Ecto neural progenitor cell (in vitro differentiated cells): ENCODE measurements at regions not wholly inside any gene's neighbourhood (a gene's known extent, or its start where the extent isn't known, plus 50 kb on each side); places are given as distances from the start of the nearest gene placed in this dataset.

Source experiments
- DNase-seq: peaks from one replicate; pipeline ENCODE4 v3.0.0-alpha.2; 2018; ENCODE audit warnings: low spot score

DNA sequence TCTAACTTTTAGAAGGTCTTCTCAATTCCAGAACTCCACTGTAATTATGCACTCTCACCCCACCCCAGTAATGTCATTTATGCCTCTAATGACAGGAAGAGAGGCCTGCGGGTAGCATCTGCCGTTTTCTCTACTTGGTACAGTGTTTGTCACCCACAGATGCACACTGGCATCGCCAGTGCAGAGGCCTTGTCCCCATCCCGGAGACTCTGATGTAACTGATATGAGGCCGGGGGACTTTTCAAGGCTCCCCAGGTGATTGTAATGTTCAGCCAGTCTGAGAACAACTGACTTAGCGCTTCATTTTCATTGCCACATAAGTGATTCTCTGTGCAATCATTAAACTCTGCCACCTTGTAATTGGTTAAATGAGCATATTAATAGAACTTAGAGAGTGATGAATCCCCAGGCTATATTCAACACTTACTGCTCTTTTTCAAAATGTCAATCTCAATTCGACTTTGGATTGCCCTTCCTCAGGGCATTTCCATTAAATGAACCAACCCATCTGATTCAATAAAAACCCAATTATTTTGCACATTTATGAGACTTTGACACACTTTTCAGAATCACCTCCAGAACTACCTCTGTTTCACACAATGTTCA is 113.2 kb downstream of the HERPUD2 start:
- DNase-seq: no peak

DNA sequence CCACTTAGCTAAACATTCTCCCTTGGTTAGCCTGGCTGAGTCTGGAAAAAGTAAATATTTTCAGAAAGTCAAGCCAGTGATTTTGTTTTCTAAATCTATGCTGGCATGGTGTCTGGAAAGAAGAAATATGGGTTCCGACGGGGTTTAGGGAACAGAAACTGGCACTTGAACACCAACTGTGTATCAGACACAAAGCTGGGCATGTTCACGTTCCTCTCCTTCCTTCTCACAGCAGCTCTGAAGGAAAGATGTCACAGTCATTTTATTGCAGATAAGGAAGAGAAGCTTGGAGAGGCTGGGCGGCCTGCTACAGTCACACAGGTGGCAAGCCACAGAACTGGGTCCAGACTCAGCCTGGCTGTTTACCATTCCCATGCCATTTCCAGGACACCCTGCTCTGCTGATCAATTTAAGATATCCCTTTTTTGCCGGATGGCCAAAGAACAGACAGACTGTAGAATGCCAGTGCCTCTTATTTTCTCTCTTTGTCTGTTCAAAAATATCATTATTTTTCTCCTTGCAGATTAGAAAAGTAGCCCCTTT is 118.8 kb downstream of the HERPUD2 start:
- DNase-seq: no peak

DNA sequence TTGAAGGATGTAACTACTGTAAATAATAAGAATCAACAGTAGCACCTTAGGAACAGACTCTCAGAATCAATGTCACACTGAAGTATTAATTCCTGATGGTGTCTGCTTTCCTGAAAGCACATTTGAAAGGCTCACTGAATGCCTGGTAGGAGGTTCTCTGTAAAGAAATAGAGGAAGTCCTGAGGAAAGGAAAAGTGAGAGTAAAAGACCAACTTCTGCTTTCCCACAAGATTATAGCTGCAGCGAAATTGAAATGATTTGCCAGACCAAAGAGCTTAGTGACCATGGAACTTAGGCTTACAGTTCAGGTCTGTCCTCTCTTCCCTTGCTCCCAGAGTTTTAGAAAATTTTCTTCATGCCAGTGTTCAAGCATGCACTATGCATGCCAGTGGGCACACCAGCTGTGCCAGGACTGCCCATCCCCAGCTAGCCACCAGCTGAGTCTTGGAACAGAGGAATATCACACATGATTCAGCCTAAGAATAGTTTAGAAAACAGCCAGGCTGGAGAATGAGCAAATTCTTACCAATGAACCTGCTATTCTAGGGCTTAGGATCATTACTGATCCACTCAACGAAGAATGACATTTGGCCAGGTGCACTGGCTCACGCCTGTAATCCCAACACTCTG is 123.2 kb downstream of the HERPUD2 start:
- DNase-seq: no peak

DNA sequence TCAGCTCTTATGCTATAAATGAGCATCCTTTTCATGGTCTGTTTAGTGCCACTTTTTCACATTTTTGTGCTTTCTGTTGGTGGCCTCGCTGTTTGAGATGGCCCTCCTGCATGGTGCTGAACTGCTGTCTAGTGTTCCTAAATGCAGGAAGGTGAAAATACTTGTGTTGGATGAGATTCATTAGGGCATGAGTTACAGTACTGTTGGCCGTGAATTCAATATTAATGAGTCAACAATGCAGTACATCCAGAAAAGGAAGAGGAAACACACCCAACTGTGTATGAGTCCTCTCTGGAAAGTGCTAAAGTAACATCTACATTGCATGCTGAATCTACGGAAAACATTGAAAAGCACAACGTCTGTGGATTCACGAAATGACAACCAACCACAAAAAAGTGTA is 124.0 kb downstream of the HERPUD2 start:
- DNase-seq: no peak

DNA sequence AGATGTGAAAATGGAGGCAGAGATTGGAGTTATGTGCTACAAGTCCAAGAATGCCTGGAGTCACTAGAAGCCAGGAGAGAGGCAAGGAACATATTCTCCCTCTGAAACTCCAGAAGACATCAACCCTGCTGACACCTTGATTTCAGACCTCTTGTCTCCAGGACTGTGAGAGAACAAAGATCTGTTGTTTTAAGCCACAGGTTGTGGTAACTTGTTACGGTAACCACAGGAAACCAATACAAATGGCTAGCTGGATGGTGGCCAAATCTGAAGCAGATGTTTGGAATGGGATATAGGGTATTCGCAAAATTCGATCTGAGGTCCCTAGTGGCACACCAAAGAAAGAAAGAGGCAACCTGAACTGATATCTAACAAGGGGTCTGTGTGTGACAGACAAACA is 129.0 kb downstream of the HERPUD2 start:
- no peak for DNase-seq

DNA sequence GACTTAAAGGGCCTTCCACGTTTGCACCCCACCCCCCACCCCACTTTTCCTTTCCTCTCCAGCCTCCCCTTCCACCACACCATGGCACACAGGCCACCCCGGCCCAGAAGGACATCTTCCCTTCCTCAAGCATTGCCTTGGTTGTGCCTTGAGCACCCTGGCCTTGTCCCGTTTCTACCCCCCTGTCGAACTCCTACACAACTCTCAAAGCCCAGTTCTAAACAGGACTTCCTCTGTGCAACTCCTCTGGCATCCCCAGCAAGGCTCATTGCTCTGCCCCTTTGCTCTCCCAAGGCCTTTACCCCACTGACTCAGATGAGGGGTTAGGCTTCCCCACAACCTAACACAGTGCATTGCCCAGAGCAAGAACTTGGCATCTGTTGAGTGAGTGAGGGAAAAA is 136.1 kb downstream of the HERPUD2 start:
- no peak for DNase-seq

DNA sequence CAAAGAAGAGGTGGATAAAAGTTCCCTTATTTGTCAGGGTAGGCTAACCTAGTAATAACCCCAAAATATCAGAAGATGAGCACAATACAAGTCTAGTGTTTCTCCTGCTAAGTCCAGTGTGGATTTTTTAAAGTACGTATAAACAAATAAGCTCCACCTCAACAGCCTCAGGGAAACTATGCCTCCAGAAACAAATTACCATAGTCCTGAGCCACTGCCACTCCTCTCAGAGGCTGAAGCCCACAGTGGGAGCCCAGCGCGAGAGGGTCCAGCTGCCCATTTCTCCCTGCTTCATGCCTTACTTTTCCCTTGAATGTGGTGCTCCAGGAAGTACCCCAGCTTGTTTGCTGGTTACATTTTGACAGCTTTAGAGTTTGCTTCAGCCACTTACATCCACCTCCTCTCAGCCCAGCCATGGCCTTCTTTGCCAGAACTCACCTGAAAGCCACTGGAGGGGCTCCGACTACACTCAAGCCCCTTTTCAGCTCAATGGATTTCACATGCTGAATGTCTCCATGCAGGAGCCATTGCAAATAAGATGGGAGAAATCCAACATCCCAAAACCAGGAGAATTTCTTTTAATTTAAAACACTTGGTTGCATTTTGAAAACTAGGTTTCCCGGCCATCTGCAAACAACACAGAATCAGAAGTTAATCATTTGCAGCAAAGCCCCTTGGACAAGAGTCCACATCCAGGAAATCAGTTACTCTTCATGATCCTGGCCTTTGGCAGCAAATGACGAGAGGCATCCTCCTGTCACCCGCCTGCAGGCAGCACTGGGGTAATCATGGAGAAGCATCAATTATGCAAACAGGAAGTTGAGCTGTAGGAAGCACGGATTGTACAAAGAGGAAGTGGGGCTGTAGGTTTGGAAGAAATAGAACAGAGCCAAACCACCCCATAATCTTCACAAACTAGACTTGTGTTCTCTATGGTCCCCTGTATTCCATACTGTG is 138.1 kb downstream of the HERPUD2 start:
- no peak for DNase-seq

DNA sequence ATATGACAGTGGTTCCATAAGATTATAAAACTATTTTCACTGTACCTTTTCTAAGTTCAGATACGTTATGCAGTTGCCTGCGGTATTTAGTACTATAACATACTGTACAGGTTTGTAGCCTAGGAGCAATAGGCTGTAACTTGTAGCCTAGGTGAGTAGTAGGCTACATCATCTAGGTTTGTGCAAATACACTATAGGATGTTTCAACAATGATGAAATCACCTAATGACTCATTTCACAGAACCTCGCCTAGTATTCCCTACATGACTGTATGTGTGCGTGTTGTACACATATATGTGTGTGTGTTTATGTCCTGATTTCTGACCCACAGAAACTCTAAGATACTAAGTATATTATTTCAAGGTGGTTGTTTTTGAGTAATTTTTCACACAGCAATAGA is 139.0 kb downstream of the HERPUD2 start:
- no peak for DNase-seq

DNA sequence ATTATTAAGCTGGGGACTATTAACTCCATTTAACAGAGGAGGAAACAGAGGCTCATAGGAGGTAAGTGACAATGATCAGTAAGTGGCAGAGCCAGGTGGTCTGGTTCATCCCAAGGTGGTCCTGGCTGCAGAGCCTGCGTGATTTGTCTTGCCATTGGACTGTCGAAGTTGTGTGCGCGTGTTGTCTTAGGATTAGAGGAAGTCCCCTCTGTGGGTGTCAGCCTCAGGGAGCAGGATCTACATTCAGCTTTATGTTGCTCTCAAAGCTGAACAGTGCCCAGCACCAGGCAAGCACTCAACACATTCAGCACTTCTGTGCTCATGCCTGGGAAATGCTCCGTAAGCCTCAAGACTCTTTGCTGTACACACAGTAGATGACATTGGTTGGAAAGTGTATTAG is 139.5 kb downstream of the HERPUD2 start:
- DNase-seq: peak; percentile 23

DNA sequence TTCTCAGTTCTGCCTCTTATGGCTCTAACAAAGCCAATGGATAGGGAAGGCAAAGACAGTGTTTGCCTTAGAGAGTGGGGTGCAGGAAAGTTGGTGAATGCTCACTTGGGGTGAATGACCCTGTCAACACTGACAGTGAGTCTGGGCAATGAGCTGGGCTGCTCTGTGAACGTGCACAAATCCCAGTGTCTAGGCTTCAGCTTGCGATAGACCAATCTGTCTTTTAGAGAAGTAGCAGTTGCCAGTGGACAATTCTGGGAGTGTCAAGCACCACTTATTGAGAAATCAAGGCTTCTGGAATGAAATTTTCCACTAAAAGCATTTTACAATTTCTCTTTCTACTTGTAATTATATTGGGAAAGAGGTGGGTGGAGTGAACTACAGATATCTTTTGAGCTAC is 141.4 kb downstream of the HERPUD2 start:
- DNase-seq: peak; percentile 23

DNA sequence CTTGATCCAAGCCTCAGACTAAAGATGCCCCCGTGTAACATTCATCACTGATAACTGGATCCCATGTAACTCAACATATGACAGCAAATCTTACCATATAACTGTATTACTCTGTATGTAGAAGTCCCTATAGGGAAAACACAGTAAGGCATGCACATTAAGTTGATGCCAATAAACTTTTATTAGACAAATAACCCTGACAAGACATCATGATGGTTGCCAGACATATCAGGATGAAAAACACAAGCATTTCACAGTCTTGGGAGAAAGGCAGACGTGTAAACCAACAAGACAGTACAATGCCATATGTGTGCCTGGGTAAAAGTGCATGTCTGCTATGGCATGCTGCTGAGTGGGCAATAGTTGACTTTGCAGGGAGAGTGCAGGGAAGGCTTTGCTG is 142.2 kb downstream of the HERPUD2 start:
- DNase-seq: no peak

DNA sequence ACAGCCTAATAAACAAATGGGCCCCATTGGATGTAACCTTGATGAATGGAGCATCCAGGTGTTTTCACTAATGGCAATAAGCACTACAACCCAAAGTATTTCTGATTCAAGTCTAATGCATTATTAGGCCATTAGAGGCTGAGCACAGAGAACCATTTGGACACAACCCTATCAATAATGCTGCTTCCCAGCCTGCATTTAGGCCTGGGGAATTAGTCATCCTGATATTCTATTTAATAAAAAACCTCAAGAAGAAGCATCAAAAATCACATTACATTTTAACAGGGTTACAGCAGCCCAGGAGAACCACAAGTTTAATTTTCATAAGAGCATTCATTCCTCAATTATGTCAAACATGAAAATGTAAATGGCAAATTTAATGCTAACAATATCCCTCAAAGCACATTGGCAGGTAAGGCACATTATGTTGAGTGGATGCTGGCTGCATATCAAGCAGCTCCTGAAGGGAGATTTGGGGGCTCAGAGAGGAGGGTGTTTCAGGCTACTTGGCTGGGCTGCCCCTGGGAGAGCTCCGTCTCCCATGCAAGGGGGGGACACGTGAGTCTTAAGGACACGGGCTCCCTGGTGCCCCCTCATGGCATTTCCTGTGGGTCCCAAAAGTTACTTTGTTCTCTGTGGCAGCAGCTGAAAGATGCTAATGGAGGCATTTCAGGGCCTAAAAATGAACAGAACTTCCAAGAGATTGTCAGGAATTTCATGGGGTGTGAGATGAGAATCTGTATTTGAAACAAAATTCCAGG is 143.4 kb downstream of the HERPUD2 start:
- DNase-seq: peak; percentile 36

DNA sequence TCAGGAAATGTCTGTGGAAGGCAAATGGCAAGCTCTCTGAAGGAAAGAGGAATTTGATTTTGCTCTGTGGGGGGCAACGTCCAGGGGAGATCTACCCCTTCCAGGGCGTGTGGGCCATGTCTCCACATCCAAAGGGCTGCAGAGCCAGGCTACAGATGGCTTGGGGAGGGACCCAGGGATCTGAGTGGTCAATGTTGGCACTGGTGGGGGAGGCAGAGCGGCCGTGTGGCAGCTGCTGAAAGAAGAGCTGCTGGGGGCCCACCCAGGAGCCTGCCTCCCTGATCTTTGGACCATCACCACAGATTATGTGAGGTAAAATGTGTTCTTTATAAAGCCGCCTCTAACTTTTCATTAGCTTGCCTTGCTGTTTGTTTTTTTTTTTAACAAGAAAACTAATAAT is 144.1 kb downstream of the HERPUD2 start:
- peak; percentile 29 for DNase-seq

DNA sequence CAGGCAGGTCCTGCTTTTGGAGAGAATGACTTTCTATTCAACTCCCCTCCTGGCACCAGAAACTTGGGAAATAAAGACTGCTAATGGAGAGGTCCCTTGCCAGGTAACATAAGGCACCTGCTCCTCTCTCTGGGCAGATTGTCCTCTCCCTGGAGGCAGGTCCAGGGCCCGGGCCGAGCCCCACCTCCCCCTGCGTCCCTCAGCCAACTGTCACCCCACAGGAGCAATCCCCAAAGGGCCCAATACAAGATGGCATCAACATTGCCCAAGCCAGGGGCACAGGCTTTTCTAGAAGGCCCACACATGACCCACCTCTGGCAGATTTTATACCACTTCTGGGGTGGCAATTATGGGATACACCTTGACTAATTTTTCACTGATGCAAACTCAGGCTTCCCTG is 145.2 kb downstream of the HERPUD2 start:
- no peak for DNase-seq

DNA sequence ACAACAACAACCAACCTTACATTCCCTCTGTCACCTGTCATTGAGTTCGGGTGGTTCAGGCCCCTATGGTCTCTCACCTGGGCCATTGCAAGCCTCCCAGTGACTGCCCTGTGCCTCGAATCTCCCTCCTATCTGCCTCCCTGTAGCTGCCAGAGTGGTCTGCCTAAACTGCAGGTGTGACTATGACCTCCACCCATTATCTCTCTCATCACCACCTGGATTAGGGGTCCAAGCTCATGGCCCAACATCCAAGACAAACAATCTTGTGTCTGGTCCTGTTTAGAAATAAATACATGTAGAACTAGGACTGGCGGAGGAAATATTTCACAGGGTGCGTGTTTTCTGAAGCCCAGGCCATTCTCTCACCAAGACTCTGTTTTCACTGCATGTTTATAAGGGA is 146.6 kb downstream of the HERPUD2 start:
- DNase-seq: peak; percentile 28

DNA sequence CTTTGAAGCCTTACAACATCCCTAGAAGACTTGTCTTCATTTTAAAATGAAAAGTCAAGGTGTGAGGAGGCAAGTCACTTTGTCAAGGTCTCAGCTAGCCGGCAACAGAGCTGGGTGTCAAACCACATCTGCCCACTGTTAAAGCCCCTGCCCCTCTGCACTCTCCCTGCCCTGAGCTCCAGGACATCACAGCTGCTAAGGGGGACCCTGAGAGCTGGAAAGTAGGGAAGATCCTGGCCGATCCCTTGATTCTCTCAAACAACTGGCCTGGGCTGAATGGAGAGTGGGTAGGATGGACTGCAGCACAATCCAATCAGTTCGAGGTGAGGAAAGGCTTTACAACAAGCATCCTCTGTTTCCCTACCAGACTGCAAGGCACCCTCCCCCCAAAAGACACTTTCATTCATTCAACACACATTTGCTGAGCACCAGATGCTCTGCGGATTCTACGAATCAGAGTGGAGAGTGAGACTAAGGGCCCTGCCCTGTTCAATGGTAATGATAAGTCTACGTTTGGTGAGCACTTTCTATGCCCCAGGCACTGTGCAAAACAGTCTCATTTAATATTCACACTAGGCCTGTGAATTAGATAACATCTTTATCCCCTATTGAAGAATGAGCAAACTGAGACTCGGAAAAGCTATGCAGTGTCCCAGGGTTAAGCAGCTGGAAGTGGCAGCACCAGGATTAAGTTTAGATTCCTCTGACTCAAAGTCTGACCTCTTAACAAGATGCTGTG is 148.1 kb downstream of the HERPUD2 start:
- peak; percentile 15 for DNase-seq

DNA sequence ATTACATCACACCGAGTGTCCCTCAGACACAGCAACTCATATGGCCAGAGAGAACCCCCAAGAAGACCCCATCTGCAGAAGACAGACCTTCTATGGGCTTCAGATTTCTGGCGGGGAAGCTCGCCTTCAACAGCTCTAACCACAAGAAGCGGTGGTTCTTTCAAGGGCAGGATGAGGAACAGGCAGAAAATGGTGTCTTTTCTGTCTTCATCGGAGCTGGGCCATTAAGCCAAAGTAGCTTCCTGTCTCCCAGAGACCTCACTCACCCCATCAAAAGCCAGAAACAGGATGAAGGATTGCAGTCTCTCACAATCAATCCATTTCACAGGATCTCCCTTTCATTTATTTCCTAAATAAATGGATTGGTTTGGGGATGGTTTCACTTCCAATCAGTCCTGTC is 149.1 kb downstream of the HERPUD2 start:
- peak; percentile 18 for DNase-seq

DNA sequence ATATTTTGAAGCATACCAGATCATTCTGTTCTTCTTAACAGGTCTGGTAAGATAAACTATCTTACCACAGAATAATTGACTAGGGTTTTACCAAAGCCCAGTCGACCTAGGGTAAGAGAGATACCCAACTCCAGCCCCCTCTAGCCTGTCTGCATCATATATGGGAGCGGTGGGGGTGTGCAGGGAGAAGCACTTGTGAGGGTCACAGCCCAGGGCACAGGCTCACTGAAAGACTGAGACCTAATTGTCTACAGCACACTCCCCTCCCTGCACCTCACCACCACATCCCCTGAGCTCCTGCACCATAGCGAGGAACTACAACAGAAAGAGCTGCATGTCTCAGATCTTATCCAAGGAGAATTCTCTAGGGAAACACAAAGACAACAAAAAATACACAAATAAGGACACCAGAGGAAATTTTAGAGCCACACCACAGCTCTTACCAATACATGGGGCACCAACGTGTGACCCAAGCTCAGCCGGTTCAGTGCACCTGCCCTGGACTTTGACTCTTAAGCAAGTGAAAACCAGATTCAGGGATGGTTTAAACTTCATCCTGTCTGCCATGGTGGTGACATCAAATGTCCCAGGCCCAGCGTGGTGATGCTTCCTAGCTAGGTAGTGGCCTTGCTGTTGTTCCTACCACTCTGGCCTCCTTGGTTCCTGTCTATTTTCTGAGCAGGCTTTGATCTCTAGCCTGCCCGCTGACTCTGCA is 150.8 kb downstream of the HERPUD2 start:
- DNase-seq: peak; percentile 22

DNA sequence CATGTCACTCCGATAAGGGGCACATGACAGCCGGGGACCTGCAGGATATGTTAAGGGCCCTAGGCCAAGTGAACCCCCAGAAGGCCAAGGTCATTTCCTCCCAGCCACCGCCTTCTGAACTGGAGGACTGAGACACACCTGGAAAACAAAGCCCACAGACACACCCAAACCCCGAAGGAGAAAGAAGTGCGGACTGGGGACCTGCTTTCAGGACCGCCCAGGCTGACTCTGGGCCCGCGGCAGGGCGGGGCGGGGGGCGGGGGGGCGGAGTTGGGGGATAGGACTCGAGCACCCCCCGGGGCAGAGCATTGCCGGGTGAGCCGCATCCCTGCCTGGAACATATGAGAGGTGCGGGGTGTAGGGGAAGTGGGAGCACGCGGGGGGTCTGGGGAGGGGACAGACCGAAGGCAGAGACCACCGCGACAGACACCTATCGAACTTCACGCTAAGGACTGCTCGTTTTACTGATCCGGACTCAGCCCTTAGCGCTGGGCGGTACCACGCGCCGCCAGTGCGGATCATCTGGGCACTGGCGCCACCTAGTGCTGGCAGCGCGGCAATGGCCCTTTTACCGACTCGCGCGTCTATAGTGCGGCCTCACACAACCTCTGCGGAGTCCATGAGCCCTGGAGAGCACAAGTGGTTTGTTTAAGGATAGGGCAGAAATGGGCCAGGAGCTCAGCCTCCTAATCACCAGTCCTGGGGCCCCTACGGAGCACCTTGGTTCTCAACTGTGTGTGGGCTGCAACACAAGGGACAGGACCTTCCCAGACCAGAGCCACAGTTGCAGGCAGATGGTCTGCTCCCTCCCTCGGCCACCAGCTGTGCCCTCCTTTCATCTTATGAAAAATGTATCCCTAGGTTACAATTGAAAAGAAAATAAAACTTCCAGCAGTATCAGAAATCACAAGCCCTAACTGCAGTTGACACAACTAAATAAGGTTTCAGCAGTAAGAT is 157.6 kb downstream of the HERPUD2 start:
- peak; percentile 85 for DNase-seq
